ENCODE measurements at regions not wholly inside any gene's neighbourhood (a gene's known extent, or its start where the extent isn't known, plus 50 kb on each side); places are given as distances from the start of the nearest gene placed in this dataset.

DNA sequence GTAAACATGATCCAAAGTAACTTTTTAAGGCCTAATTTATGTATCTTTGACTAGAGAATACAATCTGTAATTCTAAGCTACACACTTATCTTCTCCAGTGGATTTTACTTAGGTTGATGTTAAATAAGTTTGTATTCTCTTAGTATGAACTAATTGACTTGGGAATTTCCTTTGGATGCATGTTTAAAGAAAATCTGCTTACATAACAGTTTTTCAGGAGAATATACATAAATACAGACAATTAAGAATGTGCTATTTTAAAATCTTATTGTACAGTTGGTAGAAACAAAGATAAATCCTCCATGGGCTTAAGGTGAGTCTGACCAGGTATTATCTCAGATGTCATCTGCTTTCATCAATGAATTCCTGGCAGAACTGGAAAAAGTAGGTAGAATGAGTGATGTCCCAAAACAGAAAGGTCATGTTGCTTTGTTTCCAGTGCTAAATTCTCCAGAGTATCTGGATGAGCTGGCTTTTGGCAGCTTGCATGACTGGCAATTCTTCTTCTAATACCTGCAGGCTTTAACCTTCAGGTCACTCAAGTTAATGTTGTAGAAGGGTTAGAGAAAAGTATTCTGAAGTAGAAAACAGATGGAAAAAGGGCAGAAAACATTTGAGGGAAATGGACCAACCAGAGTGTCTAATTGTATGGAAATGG is 150.6 kb downstream of the MACIR start:
- Histone ChIP-seq H3K36me3 (ENCODE audit: control insufficient read depth, insufficient read depth, low read length) (no peaks in the 10 kb centered on the region), H3K27ac (ENCODE audit: low read length) (no peak overlapping the region), H3K9me3 (ENCODE audit: control insufficient read depth, insufficient read depth, low read length) (no peaks in the 10 kb centered on the region), H3K4me1 (ENCODE audit: control insufficient read depth, insufficient read depth, low read length) (no peaks in the 10 kb centered on the region), H3K27me3 (ENCODE audit: control insufficient read depth, insufficient read depth, low read length) (no peaks in the 10 kb centered on the region), H3K4me3 (ENCODE audit: low read length) (no peak overlapping the region)
- DNase-seq (no peak), ATAC-seq (no peak)
- Mint-ChIP-seq H3K4me1 (no peaks in the 10 kb centered on the region), H3K36me3 (no peaks in the 10 kb centered on the region), H3K4me3 (no peak overlapping the region), H3K9me3 (no peaks in the 10 kb centered on the region), H3K27ac (no peak overlapping the region), H3K27me3 (ENCODE audit: low read depth in 2 of 2) (peaks cover under 1 to 8% of the 10 kb centered on the region in 2 donors)
- TF ChIP-seq, protein P1, sequence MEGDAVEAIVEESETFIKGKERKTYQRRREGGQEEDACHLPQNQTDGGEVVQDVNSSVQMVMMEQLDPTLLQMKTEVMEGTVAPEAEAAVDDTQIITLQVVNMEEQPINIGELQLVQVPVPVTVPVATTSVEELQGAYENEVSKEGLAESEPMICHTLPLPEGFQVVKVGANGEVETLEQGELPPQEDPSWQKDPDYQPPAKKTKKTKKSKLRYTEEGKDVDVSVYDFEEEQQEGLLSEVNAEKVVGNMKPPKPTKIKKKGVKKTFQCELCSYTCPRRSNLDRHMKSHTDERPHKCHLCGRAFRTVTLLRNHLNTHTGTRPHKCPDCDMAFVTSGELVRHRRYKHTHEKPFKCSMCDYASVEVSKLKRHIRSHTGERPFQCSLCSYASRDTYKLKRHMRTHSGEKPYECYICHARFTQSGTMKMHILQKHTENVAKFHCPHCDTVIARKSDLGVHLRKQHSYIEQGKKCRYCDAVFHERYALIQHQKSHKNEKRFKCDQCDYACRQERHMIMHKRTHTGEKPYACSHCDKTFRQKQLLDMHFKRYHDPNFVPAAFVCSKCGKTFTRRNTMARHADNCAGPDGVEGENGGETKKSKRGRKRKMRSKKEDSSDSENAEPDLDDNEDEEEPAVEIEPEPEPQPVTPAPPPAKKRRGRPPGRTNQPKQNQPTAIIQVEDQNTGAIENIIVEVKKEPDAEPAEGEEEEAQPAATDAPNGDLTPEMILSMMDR (IDR thresholded peaks at IDR 0.05): no peak
- intact Hi-C loops (cut with micrococcal nuclease): no loop called here

DNA sequence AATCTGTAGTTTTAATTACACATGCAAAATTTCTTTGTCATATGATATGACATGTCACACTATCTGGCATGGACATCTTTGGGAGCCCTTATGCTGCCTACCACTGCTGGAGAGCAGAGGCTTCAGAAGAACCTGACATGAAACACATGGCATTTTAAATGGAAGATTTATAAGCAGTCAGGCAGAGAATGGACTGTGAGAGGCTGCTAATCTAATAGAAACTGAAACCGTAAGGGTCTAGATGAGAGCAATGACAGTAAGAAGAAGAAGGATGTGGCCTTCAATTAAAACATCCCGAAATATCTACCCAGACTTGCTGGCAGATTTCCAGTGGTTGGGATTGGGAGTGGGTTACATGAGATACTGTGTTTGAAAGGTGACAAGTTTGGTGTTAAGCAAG is 149.8 kb downstream of the MACIR start:
- no peak overlapping the region for H3K27ac ChIP-seq (ENCODE audit: low read length)
- no peaks in the 10 kb centered on the region for H3K4me1 ChIP-seq (ENCODE audit: control insufficient read depth, insufficient read depth, low read length)
- no peaks in the 10 kb centered on the region for H3K27me3 ChIP-seq (ENCODE audit: control insufficient read depth, insufficient read depth, low read length)
- intact Hi-C loops (cut with micrococcal nuclease): no loop called here
- DNase-seq (no peak), ATAC-seq (no peak)
- H3K27me3 Mint-ChIP-seq (ENCODE audit: low read depth in 2 of 2): peaks cover 2 to 8% of the 10 kb centered on the region in 2 donors
- H3K4me3 Mint-ChIP-seq: no peak overlapping the region
- no peak overlapping the region for H3K27ac Mint-ChIP-seq
- H3K9me3 ChIP-seq (ENCODE audit: control insufficient read depth, insufficient read depth, low read length): no peaks in the 10 kb centered on the region
- H3K9me3 Mint-ChIP-seq: no peaks in the 10 kb centered on the region
- H3K36me3 Mint-ChIP-seq: no peaks in the 10 kb centered on the region
- TF ChIP-seq, protein P1 (IDR thresholded peaks at IDR 0.05): no peak
- no peaks in the 10 kb centered on the region for H3K36me3 ChIP-seq (ENCODE audit: control insufficient read depth, insufficient read depth, low read length)
- no peaks in the 10 kb centered on the region for H3K4me1 Mint-ChIP-seq
- H3K4me3 ChIP-seq (ENCODE audit: low read length): no peak overlapping the region
- WGBS (ENCODE audit: insufficient coverage): 89% methylated on average over 2 of the region's 2 CpGs

DNA sequence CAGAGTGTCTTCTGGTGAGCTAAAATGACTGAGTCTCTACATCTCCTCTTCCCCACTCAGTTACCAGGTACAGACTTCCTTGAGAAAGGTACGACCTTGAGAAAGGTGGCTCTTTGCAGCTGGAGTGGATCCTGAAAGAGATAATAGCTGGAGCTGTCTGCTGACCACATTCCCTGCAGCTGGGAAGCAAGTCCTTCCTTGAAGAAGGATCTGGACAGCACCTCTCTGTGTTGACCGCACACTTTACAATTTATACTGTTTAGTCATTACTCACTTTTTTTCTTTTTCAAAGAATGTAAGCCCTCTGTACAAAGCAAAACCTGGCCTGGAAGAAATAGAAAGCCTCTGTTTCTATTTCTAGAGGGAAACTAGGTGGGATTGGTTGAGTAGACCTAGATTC is 148.8 kb downstream of the MACIR start:
- H3K27ac Mint-ChIP-seq: no peak overlapping the region
- Histone ChIP-seq H3K27ac (ENCODE audit: low read length) (no peak overlapping the region), H3K27me3 (ENCODE audit: control insufficient read depth, insufficient read depth, low read length) (no peaks in the 10 kb centered on the region), H3K4me1 (ENCODE audit: control insufficient read depth, insufficient read depth, low read length) (no peaks in the 10 kb centered on the region), H3K36me3 (ENCODE audit: control insufficient read depth, insufficient read depth, low read length) (no peaks in the 10 kb centered on the region), H3K4me3 (ENCODE audit: low read length) (no peak overlapping the region), H3K9me3 (ENCODE audit: control insufficient read depth, insufficient read depth, low read length) (no peaks in the 10 kb centered on the region)
- no peaks in the 10 kb centered on the region for H3K9me3 Mint-ChIP-seq
- TF ChIP-seq, protein P1 (IDR thresholded peaks at IDR 0.05): no peak
- intact Hi-C loops (cut with micrococcal nuclease): no loop called here
- ATAC-seq: no peak
- DNase-seq: no peak
- H3K4me3 Mint-ChIP-seq: no peak overlapping the region
- 94% methylated on average over 2 of the region's 2 CpGs for WGBS (ENCODE audit: insufficient coverage)
- no peaks in the 10 kb centered on the region for H3K36me3 Mint-ChIP-seq
- H3K27me3 Mint-ChIP-seq (ENCODE audit: low read depth in 2 of 2): peaks cover 3 to 13% of the 10 kb centered on the region in 2 donors
- H3K4me1 Mint-ChIP-seq: no peaks in the 10 kb centered on the region

DNA sequence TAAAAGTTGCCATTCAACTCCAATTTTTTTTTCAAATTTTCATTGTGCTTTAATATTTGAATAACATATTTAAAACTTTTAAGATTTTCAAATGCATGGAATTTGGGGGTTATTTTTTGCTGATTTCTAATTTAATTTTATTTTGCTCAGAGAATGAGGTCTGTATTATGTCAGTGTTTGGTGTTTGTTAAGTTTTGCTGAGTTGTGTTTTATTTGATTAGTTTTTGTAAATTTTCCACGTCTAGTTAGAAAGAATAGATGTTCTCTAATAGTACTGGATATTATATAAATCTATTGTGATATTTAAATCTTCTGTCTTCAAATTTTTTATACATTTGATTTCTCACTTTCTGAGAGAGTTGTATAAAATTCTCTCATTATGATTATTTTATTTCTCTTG is 145.9 kb downstream of the MACIR start:
- H3K36me3 ChIP-seq (ENCODE audit: control insufficient read depth, insufficient read depth, low read length): no peaks in the 10 kb centered on the region
- no peaks in the 10 kb centered on the region for H3K9me3 ChIP-seq (ENCODE audit: control insufficient read depth, insufficient read depth, low read length)
- no peaks in the 10 kb centered on the region for H3K4me1 Mint-ChIP-seq
- DNase-seq (no peak), ATAC-seq (no peak)
- TF ChIP-seq, protein P1 (IDR thresholded peaks at IDR 0.05): no peak
- H3K27me3 ChIP-seq (ENCODE audit: control insufficient read depth, insufficient read depth, low read length): no peaks in the 10 kb centered on the region
- no peaks in the 10 kb centered on the region for H3K36me3 Mint-ChIP-seq
- peaks cover 3 to 22% of the 10 kb centered on the region in 2 donors for H3K27me3 Mint-ChIP-seq (ENCODE audit: low read depth in 2 of 2)
- no CpG with 5 or more reads among the region's 1 CpG for WGBS (ENCODE audit: insufficient coverage)
- no peak overlapping the region for H3K4me3 Mint-ChIP-seq
- H3K9me3 Mint-ChIP-seq: no peaks in the 10 kb centered on the region
- no peak overlapping the region for H3K27ac ChIP-seq (ENCODE audit: low read length)
- H3K4me3 ChIP-seq (ENCODE audit: low read length): no peak overlapping the region
- no peaks in the 10 kb centered on the region for H3K4me1 ChIP-seq (ENCODE audit: control insufficient read depth, insufficient read depth, low read length)
- no peak overlapping the region for H3K27ac Mint-ChIP-seq
- intact Hi-C loops (cut with micrococcal nuclease): no loop called here

Measured in natural killer cell (primary cell).